ENCODE measurements at regions not wholly inside any gene's neighbourhood (a gene's known extent, or its start where the extent isn't known, plus 50 kb on each side); places are given as distances from the start of the nearest gene placed in this dataset.

DNA sequence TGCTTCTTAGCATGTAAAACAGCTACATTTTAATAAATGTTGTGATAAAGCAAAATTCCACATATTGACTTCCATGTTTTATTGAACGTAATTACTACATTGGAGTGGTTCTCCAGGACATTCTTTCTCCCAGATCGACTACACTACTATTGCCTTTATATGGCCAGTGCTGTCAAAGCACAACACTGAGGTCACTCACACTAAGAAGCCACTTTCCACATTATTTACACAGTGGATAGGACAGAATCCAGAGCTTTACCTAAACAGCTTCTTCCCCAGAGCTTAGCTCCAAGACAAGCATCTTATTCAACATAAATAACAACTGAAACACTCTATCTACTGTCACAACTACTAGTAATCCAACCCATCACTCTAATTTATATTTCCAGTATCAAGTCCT lies 73.9 kb upstream of the WDR75 start:
- TF ChIP-seq, protein P1, sequence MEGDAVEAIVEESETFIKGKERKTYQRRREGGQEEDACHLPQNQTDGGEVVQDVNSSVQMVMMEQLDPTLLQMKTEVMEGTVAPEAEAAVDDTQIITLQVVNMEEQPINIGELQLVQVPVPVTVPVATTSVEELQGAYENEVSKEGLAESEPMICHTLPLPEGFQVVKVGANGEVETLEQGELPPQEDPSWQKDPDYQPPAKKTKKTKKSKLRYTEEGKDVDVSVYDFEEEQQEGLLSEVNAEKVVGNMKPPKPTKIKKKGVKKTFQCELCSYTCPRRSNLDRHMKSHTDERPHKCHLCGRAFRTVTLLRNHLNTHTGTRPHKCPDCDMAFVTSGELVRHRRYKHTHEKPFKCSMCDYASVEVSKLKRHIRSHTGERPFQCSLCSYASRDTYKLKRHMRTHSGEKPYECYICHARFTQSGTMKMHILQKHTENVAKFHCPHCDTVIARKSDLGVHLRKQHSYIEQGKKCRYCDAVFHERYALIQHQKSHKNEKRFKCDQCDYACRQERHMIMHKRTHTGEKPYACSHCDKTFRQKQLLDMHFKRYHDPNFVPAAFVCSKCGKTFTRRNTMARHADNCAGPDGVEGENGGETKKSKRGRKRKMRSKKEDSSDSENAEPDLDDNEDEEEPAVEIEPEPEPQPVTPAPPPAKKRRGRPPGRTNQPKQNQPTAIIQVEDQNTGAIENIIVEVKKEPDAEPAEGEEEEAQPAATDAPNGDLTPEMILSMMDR (IDR thresholded peaks at IDR 0.05; ENCODE audit: low read depth, low read length) = no peak
- DNase-seq (ENCODE audit: low read depth, low spot score) = no peak
- in situ Hi-C loops (cut with HindIII; ENCODE audit: low sequenced_read_pairs) = no loop called here
- no peak overlapping the region for H3K4me3 ChIP-seq (ENCODE audit: low read depth, low read length)

DNA sequence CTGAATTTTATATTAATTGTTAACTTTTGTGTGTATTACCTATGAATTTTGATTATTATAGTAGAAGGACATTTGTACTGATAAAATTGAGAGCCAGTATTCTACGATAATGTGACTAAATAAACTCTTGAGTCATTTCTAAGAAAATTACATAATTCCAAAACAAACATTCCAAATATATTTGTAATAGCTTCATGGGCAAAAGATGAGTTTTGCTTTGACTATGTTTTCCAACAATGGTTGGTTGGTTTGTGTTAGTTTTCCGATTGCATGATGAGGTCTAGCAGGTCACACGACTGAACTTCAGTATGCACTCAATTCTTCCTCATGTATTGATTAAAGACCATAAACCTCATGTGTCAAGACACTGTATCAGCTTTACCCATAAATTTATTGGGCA lies 71.7 kb upstream of the WDR75 start:
- TF ChIP-seq, protein P1 (IDR thresholded peaks at IDR 0.05; ENCODE audit: low read depth, low read length) = no peak
- DNase-seq (ENCODE audit: low read depth, low spot score) = peak; percentile 68
- in situ Hi-C loops (cut with HindIII; ENCODE audit: low sequenced_read_pairs) = no loop called here
- no peak overlapping the region for H3K4me3 ChIP-seq (ENCODE audit: low read depth, low read length)

DNA sequence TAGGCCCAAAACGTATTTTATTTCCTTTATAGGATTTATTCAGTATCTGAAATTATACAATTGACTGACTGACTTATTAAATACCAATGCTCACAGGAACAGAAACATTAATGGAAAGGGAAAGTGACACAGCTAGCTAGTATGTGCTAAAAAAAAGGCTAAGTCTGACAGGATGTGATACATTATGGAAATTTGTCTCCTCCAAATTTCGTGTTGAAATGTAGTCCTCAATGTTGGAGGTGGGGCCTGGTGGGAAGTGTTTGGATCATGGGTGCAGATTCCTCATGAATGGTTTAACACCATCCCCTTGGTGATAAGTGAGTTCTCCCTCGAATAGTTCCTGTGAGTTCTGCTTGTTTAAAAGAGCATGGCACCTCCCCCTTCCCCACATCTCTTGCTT lies 70.6 kb upstream of the WDR75 start:
- H3K4me3 ChIP-seq (ENCODE audit: low read depth, low read length) = no peak overlapping the region
- in situ Hi-C loops (cut with HindIII; ENCODE audit: low sequenced_read_pairs) = no loop called here

DNA sequence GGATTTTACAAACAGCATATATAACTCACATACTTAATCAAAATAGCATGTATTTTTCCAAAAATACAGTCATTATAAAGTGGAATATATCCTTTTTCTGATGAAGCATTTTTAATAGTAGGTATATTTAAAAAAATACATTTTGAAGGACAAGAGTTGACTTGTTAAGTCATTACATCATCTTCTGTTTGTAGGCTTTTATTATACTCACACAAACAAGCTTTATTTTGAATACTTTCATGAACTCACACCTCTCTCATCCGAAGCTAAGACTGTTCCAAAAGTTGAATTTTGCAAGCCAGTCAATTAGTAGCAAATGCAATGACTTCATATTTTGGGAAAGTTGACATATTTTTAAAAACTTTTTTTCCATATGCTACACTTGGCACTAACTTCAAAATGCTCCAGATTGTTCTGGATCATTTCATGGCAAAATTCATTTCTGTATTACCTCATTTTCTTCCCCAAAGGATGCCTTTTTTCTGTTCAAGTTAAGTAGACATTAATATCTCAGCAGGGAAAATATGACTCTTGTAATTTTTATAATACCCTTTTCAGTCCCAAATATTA lies 68.5 kb upstream of the WDR75 start:
- no peak for DNase-seq (ENCODE audit: low read depth, low spot score)
- no peak overlapping the region for H3K4me3 ChIP-seq (ENCODE audit: low read depth, low read length)
- in situ Hi-C loops (cut with HindIII; ENCODE audit: low sequenced_read_pairs) = no loop called here
- TF ChIP-seq, protein P1 (IDR thresholded peaks at IDR 0.05; ENCODE audit: low read depth, low read length) = no peak

More for the DNA sequence above, 70.6 kb upstream of the WDR75 start:
- TF ChIP-seq, protein P1 (IDR thresholded peaks at IDR 0.05; ENCODE audit: low read depth, low read length) = no peak
- DNase-seq (ENCODE audit: low read depth, low spot score) = no peak

DNA sequence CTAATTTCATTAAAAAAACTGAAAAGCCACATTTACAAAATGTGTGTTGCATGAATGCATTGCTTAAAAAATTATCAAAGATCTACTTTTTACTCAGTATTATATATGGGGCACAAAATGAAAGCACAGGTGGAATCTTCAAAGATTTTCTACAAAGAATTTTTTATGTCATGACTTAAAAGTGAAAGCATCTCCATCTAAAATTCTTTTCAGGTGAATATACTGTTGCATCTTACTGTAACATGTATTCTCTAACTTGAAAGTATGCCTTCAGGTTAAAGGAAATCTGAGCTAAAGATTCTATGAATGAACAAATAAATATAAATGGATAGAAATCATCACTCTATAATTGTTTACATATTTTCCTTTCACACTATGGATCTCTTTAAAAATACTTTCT lies 66.8 kb upstream of the WDR75 start:
- in situ Hi-C loops (cut with HindIII; ENCODE audit: low sequenced_read_pairs) = no loop called here
- H3K4me3 ChIP-seq (ENCODE audit: low read depth, low read length) = no peak overlapping the region
- DNase-seq (ENCODE audit: low read depth, low spot score) = no peak
- TF ChIP-seq, protein P1 (IDR thresholded peaks at IDR 0.05; ENCODE audit: low read depth, low read length) = no peak

DNA sequence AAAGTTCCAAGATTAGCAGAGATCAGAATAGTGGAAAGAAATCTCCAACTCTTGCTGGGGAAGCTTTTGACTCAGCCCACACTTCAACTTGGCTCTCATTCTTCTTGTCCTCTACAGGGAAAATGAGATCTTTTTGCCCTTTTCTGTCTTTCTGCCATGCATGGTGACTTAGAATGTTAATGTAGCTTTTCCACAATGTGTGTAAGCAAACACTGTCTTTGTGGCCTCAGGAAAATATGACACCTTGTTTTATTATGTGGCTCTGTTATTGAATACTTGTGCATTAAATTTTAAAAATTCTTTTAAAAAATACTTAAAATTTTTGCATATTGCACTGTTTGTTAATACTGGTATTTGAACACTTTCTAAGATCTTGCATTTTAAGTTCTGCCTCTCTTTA lies 65.4 kb upstream of the WDR75 start:
- TF ChIP-seq, protein P1 (IDR thresholded peaks at IDR 0.05; ENCODE audit: low read depth, low read length) = no peak
- no peak for DNase-seq (ENCODE audit: low read depth, low spot score)
- no peak overlapping the region for H3K4me3 ChIP-seq (ENCODE audit: low read depth, low read length)
- in situ Hi-C loops (cut with HindIII; ENCODE audit: low sequenced_read_pairs) = no loop called here

DNA sequence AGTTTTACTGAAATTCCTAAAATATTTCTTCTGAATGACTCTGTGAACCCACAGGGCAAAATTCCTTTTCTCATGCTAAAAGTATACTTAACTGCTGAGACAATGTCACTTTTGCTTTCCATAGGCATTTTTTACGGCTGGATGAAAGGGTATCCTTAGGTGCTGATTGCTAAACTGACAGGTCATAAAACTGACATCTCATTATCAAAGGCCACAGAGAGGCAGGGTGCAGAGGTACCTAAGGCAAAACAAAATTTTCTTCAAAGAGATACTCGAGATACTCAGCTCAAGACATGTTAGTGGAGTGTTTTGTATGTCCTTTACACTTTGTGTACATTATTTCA lies 62.0 kb upstream of the WDR75 start:
- H3K4me3 ChIP-seq (ENCODE audit: low read depth, low read length) = no peak overlapping the region
- in situ Hi-C loops (cut with HindIII; ENCODE audit: low sequenced_read_pairs) = no loop called here
- DNase-seq (ENCODE audit: low read depth, low spot score) = peak; percentile 66
- TF ChIP-seq, protein P1 (IDR thresholded peaks at IDR 0.05; ENCODE audit: low read depth, low read length) = no peak

All from astrocyte of the spinal cord (primary cell).